Hypothalamus (tissue), 51 donors: ENCODE measurements at regions not wholly inside any gene's neighbourhood (a gene's known extent, or its start where the extent isn't known, plus 50 kb on each side); places are given as distances from the start of the nearest gene placed in this dataset.
"Not testable (repeated sequence)": the region's sequence is repeated elsewhere in the genome, so short reads cannot be mapped to it uniquely, and the experiment has no call there.

ENCODE experiments used
- DNase-seq, 51 donors: peaks; one replicate each; lab custom pipeline; 2025; lab: John Stamatoyannopoulos, UW

DNA sequence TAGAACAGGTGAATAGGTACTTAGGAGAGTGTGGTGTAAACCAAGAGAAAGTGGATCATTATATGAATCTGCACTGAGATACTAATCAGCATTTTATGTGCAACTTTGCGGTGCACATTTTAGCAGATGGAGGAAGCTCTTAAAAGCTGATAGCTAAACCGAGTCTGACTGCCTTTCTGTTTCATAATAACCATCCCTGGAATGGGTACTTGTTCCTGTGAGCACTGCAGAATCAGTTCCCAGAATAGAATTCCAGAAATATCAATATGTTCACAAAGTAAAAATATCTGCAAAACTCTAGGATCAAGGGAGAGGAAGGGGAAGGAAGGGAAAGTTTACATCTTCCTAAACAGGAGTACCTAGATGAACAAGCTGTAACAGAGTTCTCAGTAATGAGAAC is 432.2 kb upstream of the HNRNPA3 start:
- no peak for DNase-seq

DNA sequence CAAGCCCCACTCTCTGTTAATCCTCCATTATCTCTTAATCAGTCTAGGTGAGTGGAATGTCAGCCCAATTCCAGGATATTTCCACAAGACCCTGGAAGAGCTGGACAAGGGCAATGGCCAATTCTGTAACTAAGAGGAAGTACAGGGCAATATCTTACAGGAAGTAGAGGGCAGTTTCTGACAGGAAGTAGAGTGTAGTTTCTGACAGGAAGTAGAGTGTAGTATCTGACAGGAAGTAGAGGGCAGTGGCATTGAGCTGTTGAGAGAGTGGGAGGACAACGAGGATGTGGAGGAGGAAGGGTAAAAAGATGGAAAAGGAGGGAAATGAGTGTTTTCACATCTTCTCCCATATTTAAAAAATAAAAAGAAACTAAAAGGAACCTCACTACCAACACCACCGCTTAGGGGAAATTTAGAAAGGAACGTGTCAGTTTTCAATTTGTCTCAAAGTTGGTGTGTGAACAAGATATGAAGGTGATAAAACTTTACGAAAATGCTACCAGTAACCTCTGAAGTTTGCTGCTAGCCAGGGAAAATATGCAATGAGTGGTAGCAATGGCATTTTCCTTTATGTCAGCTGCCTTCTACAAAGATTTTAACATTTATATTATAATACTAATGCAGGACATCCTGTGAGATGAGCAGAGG is 430.9 kb upstream of the HNRNPA3 start:
- DNase-seq: no peak

GRCh38 chr2:176784633-176785200 is 427.9 kb upstream of the HNRNPA3 start:
- no peak for DNase-seq

DNA sequence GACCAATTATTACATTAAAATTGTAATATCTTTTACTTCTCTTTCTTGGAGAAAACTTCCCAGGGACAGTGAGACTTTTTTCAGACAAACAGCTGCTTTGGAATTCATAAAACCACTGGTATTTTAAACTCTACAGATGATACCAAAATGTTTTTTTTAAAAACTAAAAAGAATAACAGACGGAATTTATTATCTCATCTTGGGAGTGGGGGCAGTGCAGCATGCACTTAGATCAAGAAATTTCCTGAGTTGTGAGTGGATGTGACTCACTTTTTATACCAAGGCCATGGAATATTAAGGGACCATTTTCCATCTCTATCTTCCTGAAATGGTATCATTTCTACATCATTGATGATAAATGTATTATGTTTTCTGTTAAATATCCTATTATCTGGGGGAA is 422.8 kb upstream of the HNRNPA3 start:
- DNase-seq: no peak

DNA sequence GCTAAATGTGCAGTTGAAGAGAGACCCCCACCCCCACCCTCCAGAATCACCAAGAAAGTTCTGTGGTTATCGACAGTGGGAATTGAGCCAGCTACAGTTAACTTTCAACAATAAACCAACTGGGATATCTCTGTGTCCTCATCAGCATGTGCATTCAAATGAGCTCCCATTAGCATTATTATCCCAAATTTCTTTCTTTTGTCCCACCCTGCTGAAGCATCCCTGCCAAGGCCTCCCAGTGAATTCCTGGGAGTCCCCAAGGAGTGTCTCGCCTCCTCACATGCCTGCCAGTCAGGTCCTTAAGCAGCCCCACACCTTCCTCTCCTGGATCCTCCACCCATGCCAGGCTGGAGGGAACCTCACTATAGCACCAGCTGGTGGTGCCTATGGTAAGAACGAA is 422.1 kb upstream of the HNRNPA3 start:
- no peak for DNase-seq

DNA sequence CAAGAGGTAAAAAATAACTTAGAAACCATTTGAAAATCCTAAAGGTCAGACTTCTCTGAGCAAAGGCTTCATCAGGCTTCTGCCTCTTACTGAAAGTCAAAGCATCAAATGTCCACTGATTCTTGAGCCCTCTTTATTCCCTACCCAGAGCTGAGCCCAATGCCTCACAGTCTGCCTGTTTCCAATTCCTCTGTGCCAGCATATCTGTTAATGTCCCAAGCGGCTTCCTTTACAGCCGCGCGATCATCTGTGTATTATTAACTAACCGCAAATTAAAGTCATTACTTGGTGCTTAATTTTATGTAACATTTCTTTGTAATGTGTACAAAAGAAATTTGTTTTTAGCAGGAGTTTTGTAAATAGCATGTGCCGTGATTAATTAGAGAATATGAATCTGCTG is 418.8 kb upstream of the HNRNPA3 start:
- no peak for DNase-seq

- DNase-seq: no peak
These were observed 418.2 kb upstream of the HNRNPA3 start for GRCh38 chr2:176794392-176794791.

GRCh38 chr2:176795823-176796222 is 416.8 kb upstream of the HNRNPA3 start:
- no peak for DNase-seq

DNA sequence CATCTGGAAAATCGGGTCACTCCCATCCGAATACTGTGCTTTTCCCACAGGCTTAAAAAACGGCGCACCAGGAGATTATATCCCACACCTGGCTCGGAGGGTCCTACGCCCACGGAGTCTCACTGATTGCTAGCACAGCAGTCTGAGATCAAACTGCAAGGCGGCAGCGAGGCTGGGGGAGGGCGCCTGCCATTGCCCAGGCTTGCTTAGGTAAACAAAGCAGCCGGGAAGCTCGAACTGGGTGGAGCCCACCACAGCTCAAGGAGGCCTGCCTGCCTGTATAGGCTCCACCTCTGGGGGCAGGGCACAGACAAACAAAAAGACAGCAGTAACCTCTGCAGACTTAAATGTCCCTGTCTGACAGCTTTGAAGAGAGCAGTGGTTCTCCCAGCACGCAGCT is 415.9 kb upstream of the HNRNPA3 start:
- not testable (repeated sequence) for DNase-seq

DNA sequence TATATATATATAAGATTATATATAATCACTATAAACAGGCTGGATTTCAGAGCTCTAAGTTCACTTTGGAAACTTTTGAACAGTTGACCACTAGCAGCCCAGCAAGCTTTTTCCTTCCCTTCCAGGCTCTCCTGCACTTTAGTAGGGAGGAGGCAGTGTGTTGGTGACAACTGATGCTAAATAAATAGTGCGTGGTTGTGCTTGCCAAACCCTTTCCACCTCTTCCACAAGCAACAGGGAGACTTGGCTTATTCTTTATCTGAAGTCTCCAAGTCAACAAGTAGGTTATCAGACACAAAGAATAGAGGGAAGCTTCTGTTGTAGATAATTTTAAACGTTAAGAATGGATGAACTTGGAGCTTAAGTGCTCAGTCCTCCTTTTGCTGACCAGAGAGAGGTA is 408.2 kb upstream of the HNRNPA3 start:
- no peak for DNase-seq

GRCh38 chr2:176805345-176805744 is 407.2 kb upstream of the HNRNPA3 start:
- DNase-seq: no peak

GRCh38 chr2:176812246-176812775 is 400.3 kb upstream of the HNRNPA3 start:
- DNase-seq: peak in 3 of 51 donors; percentile 0 to 15 (median 5)

DNA sequence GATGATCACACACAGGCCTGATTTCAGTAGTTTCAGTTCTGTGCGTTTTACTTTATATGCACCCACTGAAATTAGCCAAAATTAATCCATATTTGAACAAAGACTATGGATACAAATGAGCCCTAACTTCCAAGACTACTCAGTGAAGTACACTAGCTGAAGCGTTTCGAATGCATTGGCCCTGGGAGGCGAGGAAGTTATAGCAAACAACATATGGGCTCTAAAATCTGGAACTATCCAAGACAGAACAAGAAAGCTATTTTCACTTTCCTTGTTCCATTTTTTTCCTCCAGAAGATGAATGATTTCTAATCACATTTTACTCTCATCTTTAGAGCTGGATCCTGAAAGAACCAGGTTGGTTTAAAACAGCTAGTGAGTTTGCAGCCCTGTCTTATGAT is 399.4 kb upstream of the HNRNPA3 start:
- no peak for DNase-seq

GRCh38 chr2:176813621-176814049 is 399.0 kb upstream of the HNRNPA3 start:
- no peak for DNase-seq

DNA sequence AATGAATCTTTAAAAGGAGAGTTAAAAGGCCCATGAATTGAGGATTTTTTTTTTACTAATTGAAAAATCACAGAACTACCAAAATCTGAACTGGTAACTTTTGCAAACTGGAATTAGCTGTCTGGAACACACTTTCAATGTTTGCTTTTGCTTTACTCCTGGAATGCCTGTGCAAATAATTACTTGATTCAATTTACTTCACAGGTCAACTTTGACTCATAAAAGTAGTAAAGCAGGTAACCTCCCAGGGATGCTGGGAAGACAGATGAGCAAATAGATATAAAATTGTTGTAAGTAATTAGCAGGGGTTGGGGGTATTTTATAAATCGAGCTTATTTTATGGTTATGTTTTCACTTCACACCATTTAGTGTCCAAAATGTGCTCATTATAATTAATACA is 398.3 kb upstream of the HNRNPA3 start:
- no peak for DNase-seq

DNA sequence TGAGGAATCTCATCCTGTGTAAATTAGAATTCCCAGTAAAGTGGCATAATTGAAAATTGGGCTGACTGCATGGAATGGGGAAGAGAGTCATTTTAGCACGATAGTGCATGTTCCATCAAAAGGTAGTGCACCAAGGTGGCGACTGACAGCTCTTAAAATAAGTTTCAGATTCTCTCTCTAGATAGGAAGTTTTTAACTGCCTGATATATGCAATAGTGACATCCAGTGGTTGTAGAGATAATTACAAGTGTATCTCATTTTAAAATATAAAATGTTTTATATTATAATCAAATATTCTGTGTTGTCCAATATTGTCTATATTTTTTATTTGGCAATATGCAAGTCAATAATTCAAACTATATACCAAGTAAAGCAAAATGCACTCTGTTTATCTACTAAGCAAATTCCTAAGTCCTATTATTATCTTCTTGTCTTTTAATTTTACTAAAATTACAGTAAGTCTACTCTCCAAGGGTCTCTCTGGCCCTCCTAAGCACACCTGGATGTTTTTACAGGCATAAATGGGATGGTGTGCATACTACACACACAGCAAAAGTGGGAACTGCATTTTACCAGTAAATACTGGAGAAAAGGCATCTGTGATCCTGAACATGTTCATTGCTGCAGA is 397.7 kb upstream of the HNRNPA3 start:
- no peak for DNase-seq

- DNase-seq: peak in 10 of 51 donors; percentile 1 to 38 (median 4)
These were observed 395.5 kb upstream of the HNRNPA3 start for GRCh38 chr2:176817061-176817565.

DNA sequence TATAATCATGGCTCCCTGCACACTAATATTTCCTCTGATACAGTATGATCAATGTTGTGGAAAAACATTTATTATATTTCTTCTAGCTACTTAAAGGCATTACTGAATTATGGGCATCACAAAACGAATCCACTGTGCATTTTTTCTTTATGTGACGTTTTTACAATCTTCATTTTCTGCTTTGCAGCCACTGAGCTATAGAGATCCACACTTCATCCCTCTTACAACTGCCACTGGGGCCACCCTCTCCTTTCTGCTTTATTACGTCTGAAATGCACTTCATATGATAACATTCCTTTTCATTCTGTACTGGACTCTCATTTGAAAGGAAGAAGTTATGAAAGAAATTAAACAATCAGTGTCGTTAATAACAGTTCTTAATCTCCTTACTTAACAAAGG is 394.5 kb upstream of the HNRNPA3 start:
- no peak for DNase-seq

GRCh38 chr2:176818617-176819016 is 394.0 kb upstream of the HNRNPA3 start:
- DNase-seq: no peak

GRCh38 chr2:176819306-176819705 is 393.3 kb upstream of the HNRNPA3 start:
- no peak for DNase-seq

DNA sequence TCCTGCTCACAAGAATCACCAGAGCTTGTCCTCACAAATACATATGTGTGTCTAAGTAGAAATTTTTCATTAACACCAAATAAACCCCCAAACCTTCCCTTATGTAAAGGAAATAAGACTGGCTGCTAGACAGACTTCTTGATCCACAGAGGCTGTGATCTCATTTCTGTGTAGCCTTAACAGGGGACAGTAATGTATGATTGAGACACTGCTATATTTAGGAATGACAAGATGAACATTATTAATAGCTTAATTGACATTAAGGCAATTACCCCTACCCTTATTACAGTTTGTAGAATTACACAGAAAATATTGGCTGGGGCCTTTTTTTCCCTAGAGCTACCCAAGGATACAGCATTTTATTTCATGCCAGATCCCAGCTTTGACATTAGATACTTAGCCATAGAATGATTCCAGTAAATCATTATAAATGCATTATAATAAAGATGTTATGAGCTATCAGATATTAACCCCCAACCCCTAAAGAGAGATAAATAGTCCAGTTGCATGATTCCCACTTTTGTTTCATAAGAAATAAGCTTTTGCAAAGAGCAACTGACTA is 392.1 kb upstream of the HNRNPA3 start:
- no peak for DNase-seq

DNA sequence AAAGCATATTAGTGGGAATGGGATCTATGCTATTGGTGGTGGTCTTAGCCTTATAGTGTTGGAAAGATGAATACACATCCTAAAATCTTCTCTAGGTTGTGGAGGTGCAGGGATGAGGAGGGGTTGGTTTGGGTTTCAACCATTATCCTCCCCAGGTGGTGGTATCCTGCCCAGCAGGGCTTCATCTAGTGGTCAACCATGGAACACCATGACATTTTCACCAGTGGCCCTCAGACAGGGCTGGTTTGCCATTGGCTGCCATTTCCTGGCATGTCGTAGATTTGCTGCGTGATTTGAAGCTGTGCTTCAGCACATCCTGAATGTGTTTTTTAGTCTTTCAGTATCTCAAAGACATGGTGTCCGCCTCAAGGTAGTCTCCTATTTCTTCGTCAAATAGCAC is 391.2 kb upstream of the HNRNPA3 start:
- no peak for DNase-seq
